Left colon (tissue), 2 donors: ENCODE measurements at regions not wholly inside any gene's neighbourhood (a gene's known extent, or its start where the extent isn't known, plus 50 kb on each side); places are given as distances from the start of the nearest gene placed in this dataset.

ENCODE experiments used
- ATAC-seq: fragments of 200-7000 bp; cut with Tn5 transposase; one replicate; pipeline ENCODE4 v1.9.1; 2020; ENCODE audit warnings: mild to moderate bottlenecking, moderate library complexity
- DNase-seq, 2 donors: peaks; one replicate each; pipeline ENCODE4 v3.0.0-alpha.2; 2020
- intact Hi-C, 2 donors: fragments of 100-400 bp; cut with DNase I in 1 of 2; cut with micrococcal nuclease in 1 of 2; formaldehyde crosslinking; loops; one replicate each; pipeline versions ENCODE4 v1.11.2 to v1.14.0; 2022; cut with DNase I, micrococcal nuclease
- donor health status: DM: no; HTN: no; CAD: no.
- donor health status: DM: yes; HTN: yes; CAD: no.

- intact Hi-C loops, result no loop called here
- DNase-seq (no peak), ATAC-seq (no peak)
These were observed 450.8 kb downstream of the NFIB start for GRCh38 chr9:13863112-13863511.

DNA sequence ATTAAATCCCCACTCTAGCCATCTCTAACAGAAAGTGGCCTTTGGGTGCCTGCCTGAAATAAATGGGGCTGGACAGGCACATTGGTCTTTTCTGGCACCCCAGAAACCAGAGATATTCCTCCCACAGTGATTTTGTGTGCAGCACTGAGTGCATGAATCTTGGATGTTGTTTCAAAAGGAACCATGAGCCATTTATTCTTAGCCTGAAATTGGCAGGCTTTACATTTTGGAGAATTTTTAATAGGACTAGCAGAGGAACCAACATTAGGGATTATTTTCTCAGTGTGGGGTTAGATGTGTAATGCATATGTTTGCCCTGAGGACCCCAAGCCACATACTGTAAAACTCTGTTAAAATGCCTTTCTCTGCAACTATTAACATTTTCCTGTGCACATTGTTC, 451.3 kb downstream of the NFIB start:
- no peak for DNase-seq
- ATAC-seq, result no peak
- intact Hi-C loops, result no loop called here

DNA sequence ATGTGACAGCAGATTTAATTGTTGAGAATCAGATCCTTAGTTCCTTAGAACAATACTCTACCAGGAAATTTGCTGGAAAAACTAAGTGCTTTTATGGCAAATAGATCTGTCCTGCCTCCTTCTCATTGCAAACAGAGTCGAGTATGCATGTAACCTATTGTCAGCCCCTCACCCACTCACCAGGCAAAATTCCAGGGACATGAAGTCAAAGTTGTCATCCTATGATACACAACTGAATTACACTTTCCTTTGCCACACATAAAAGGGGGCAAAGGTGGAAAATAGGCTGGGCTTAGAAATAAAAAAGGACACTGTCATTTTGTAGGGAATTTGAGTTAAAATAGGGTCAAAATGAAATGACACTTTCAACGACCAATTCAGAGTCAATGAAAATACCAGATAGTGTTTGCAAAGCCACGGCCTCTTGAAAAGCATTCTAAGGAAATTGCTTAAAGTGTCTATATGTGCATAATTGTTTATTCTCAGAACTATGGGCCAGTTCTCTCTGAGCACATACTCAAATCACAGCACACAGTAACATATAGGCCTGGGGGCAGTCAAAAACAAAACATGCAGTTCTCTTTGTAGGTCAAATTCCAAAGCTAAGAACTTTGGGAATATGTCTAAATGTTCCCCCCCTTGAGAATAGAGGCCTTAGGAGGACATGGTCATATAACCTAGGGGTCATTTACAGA, 452.8 kb downstream of the NFIB start:
- DNase-seq, result no peak
- no peak for ATAC-seq
- intact Hi-C loops, result no loop called here

- no peak for DNase-seq
- intact Hi-C loops, result no loop called here
- no peak for ATAC-seq
These were observed 453.9 kb downstream of the NFIB start for GRCh38 chr9:13860019-13860418.

DNA sequence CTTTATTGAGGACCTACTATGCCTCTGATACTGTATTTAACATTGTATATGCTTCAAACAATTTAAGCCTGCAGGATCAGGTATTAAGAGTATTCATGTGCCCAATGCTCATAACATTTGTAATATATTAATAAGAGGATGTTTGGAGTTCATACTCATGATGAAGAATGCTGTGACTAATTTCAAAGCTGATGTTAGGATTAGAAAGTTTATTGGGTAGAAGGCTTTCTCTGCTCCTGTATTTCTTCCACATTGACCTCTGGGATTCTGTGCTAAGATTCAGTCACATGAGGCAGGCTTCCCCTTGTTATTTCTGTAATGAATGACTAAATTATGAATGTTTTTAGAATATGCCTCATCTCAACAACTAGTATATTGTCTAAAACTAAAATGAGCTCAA, 456.4 kb downstream of the NFIB start:
- intact Hi-C loops, result no loop called here
- DNase-seq (no peak), ATAC-seq (no peak)

DNA sequence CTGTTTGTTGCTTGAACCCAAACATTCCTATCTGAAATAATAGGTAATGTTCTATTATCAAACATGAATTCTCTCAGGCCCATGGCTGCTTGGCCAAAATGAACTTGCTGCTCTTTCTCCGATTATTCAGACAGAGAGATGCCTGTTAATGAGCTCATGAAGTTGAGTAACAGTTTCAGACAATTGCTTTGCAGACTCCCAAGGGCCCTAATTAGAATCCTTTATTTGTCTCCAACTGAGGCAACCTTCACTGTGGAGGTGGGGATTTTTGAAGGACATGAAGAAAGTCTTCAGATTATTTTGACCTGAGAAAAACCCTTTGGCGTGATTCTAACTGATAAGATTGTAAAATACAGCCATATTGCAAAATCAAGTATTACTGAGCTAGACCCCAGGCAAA, 466.7 kb downstream of the NFIB start:
- DNase-seq (no peak), ATAC-seq (no peak)
- intact Hi-C loops, result no loop called here

DNA sequence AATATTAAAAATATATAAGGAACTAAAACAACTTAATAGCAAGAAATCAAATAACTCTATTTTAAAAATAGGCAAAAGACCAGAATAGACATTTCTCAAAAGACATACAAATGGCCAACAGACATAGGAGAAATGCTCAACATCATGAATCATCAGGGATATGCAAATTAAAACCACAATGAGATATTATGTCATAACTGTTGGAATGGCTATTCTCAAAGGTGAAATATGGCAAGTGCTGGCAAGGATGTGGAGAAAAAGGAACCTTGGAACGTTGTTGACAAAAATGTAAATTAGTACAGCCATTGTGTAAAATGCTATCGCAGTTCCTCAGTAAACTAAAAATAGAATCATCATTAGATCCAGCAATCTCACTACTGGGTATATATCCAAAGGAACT, 468.5 kb downstream of the NFIB start:
- intact Hi-C loops, result no loop called here
- DNase-seq (no peak), ATAC-seq (no peak)

GRCh38 chr9:13841746-13842462, 472.0 kb downstream of the NFIB start:
- ATAC-seq (no peak), DNase-seq (no peak)
- intact Hi-C loops, result no loop called here

GRCh38 chr9:13832446-13832845, 481.5 kb downstream of the NFIB start:
- intact Hi-C loops, result no loop called here

DNA sequence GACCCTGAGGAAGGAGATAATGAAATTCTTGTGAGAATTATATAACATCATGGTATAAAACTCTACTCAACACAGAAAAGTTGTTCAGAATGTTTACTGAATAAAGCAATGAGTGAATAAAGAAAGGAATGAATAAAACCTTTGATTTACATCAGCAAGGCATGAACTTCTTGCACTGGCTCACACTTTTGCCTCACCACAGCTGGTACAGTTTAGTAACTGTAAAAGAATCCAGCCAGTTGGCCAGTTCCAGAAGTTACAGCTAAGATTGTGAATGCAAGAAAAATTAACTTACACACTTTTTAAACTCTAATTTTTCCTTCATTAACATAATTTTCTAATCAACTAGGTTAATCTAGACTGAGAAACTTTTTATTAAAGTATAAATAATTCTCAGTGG, 490.9 kb downstream of the NFIB start:
- no peak for ATAC-seq
- no peak for DNase-seq
- intact Hi-C loops, result no loop called here

More at GRCh38 chr9:13832446-13832845, 481.5 kb downstream of the NFIB start:
- DNase-seq (no peak), ATAC-seq (no peak)

- ATAC-seq (no peak), DNase-seq (no peak)
- intact Hi-C loops, result no loop called here
These were observed 496.1 kb downstream of the NFIB start for GRCh38 chr9:13817754-13818278.

- ATAC-seq, result no peak
- no peak for DNase-seq
- intact Hi-C loops, result no loop called here
These were observed 497.1 kb downstream of the NFIB start for GRCh38 chr9:13816837-13817236.

DNA sequence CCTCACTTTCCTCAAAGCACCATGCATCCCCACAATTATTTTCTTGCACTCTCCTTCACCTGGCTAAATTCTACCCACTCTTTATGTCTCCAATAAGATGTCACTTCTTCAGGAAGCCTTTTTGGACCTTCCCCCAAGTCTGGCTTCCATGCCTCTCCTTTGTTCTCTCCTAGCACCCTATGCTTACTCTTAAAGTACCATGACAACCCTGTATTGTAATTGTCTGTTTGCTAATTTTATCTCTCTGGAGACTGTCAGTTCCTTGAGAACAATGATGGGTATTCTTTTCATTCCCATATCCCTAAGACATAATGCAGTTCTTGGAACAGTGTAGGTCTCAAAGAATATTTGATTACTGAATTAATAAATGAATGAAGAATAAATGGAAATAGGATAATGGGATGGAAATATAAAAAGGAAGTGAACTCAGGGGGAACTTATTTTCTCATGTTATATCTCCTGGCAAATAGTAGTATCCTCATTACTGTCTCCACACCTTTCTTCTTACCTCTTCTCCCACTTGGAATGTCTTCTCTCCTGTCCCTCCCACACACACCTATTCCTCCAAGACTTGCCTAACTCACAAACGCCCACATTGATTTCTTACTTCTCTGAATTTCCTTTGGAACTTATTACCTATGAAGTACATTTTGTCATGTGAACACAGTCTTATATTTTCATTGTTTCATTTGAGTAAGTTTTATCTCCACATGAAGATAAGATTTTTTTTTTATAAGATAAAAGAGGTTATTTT, 499.1 kb downstream of the NFIB start:
- intact Hi-C loops, result no loop called here
- no peak for ATAC-seq

GRCh38 chr9:13811876-13812275, 502.1 kb downstream of the NFIB start:
- no peak for DNase-seq
- intact Hi-C loops, result no loop called here
- ATAC-seq, result no peak

More for the DNA sequence above, 499.1 kb downstream of the NFIB start:
- DNase-seq, result no peak

GRCh38 chr9:13810510-13810909, 503.4 kb downstream of the NFIB start:
- intact Hi-C loops, result no loop called here
- ATAC-seq (no peak), DNase-seq (no peak)

DNA sequence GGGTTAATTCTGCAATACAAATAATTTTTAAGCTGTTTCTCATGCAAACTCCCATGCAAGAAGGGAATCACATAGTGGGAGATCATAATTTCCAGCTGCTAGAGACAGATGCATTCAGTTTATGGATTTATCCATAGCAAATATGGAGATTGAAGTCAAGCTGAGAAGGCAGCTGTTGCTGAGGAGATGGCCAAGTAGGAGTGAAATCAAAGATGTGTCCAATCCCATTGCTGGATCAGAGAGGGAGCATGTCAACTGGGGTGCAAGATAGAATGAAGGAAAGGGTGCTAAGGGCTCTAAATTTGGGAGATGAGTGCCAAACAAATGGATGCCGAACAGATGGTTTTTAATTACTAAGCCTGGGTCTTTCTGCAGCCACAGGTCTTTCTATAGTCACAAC, 504.5 kb downstream of the NFIB start:
- no peak for ATAC-seq
- intact Hi-C loops, result no loop called here
- DNase-seq, result no peak

DNA sequence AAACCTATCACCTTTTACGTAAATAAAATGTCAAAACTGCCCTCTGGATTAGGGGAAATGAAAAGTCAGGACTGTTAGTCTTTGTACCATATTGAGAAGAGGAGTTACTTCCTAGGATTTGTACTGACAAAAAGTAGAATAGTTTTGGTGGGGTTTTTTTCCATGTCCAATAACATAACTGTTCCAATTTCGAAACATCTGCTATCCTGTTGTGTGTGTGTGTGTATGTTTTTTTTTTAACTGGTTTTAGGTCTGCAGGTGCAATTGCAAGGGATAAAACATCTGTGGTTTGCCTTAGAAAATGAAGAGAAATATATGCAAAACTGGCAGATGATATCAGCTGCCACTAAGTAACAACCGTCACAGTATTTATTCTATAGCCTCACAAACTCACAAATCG, 506.8 kb downstream of the NFIB start:
- intact Hi-C loops, result no loop called here
- ATAC-seq (no peak), DNase-seq (no peak)

DNA sequence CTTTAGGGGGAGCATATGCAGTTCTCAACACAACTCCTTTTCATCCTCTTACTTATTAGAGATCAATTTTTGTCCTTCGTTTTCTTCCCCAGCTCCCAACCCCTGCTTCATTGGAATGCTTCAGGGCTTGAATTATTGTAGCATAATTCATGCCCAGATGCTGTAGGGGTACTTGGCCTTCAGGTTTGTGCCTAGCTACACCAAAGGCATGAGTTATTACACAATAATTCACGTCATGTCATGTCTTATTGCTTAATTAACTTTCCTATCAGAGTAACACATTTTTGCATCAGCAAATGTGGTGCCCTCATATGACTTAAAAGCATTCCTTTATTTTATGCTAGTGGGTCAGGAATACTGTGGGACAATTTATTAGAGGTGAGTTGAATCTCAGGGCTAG, 507.2 kb downstream of the NFIB start:
- intact Hi-C loops, result no loop called here
- ATAC-seq (no peak), DNase-seq (no peak)

DNA sequence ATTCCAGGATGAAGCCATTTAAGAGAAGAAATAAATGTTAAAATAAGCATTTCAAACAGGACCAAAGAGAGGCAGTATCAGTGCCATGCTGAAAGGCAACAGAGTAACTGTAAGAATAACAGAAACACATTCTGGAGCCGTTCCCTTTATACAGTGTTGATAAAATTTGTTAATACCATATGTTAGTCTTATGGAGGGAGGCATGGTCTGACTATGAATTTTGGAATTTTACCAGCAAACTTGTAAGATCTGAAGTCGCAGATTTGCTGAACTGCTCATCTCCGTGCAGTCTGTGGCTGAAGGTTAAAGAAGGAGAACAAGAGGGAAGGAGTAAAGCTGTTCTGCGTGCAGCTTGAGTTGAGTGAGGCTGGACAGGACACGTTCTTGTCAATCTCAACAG, 508.4 kb downstream of the NFIB start:
- ATAC-seq, result no peak
- intact Hi-C loops, result no loop called here
- no peak for DNase-seq

DNA sequence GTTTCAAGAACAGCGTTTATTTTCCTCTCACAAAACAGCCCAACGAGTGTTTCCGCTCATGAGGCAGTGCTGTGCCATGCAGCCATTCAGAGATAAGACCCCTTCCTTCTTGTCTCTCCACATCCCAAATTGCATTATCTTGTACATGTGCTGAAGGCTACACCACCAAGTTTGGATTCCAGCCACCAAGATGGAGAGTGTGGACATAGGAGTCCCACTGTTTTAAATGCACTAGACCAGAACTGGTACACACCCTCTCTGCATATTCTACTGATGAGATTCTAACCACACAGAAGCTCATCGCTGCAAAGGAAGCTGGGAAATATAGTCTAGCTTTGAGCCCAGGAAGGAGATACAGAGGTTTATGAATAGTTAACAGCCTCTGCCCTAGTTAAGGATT, 509.4 kb downstream of the NFIB start:
- no peak for ATAC-seq
- no peak for DNase-seq
- intact Hi-C loops, result no loop called here
